Osteocyte (in vitro differentiated cells): ENCODE measurements at regions not wholly inside any gene's neighbourhood (a gene's known extent, or its start where the extent isn't known, plus 50 kb on each side); places are given as distances from the start of the nearest gene placed in this dataset.
"Not testable (repeated sequence)": the region's sequence is repeated elsewhere in the genome, so short reads cannot be mapped to it uniquely, and the experiment has no call there.

Experiments used
- DNase-seq: peaks from one replicate; pipeline ENCODE4 v3.0.0; 2021; ENCODE audit warnings: mixed read lengths; ENCODE audit not compliant: unreplicated experiment; ENCODE audit errors: extremely low spot score
- H3K27ac Mint-ChIP-seq: one replicate; pipeline ENCODE4 v1.8.0; 2021; ENCODE audit warnings: mild to moderate bottlenecking, mixed read lengths; ENCODE audit not compliant: unreplicated experiment
- H3K27me3 Mint-ChIP-seq: one replicate; pipeline ENCODE4 v1.8.0; 2021; ENCODE audit warnings: mixed read lengths; ENCODE audit not compliant: unreplicated experiment
- H3K36me3 Mint-ChIP-seq: one replicate; pipeline ENCODE4 v1.8.0; 2021; ENCODE audit warnings: mixed read lengths; ENCODE audit not compliant: unreplicated experiment
- H3K4me1 Mint-ChIP-seq: one replicate; pipeline ENCODE4 v1.8.0; 2021; ENCODE audit warnings: mixed read lengths; ENCODE audit not compliant: unreplicated experiment
- H3K4me3 Mint-ChIP-seq: one replicate; pipeline ENCODE4 v1.8.0; 2021; ENCODE audit warnings: mild to moderate bottlenecking, moderate library complexity, mixed read lengths; ENCODE audit not compliant: unreplicated experiment
- H3K9me3 Mint-ChIP-seq: one replicate; pipeline ENCODE4 v1.8.0; 2021; ENCODE audit warnings: mixed read lengths; ENCODE audit not compliant: unreplicated experiment
- CTCF ChIP-seq: fragments of 200-600 bp; sonication (generic); IDR thresholded peaks from 2 replicates; pipeline ENCODE4 v1.5.0; 2021; ENCODE audit warnings: antibody characterized with exemption, mild to moderate bottlenecking, moderate library complexity

GRCh38 chr1:118396279-118396678, 211.3 kb upstream of the SPAG17 start:
- peaks cover 2% of the 10 kb centered on the region for H3K27me3 Mint-ChIP-seq
- H3K27ac Mint-ChIP-seq: no peak overlapping the region
- TF ChIP-seq CTCF: no peak
- H3K9me3 Mint-ChIP-seq: no peaks in the 10 kb centered on the region
- DNase-seq: no peak
- no peaks in the 10 kb centered on the region for H3K4me1 Mint-ChIP-seq
- H3K4me3 Mint-ChIP-seq: no peak overlapping the region
- no peaks in the 10 kb centered on the region for H3K36me3 Mint-ChIP-seq

DNA sequence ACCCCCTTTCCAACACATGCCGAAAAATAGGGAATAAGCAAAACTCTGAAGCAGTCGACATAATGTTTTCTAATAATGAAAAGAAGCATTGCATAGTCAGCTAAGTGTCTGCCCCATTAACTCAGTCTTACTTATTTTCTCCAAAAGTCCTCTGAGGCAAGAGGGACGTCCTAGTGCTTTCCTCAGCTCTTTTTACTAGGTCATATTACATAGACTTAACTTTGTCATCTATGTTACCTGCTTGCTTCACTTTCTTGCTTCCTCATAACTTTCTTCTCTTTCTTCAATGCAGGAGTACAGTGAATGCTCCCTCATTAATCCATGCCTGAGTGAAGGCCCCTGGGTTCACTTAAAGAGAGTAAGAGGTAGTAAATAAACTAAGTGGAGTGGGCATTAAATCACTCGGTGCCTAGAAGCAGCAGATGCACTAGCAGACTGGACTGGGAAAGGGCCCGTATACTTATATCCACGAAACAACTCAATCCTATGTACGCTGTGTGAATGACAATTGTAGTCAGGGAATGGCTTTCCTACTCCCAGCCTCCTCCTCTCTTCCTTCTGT, 210.5 kb upstream of the SPAG17 start:
- Mint-ChIP-seq H3K27ac (no peak overlapping the region), H3K9me3 (no peaks in the 10 kb centered on the region), H3K27me3 (peaks cover 2% of the 10 kb centered on the region), H3K4me1 (peaks cover 3% of the 10 kb centered on the region), H3K36me3 (no peaks in the 10 kb centered on the region), H3K4me3 (no peak overlapping the region)
- DNase-seq: no peak
- no peak for TF ChIP-seq CTCF

- Mint-ChIP-seq H3K9me3 (no peaks in the 10 kb centered on the region), H3K4me3 (no peak overlapping the region), H3K4me1 (peaks cover 5% of the 10 kb centered on the region), H3K27me3 (no peaks in the 10 kb centered on the region), H3K27ac (peak overlapping the region; percentile 1), H3K36me3 (no peaks in the 10 kb centered on the region)
- DNase-seq: no peak
- TF ChIP-seq CTCF: no peak
Measured at GRCh38 chr1:118390955-118391354, 205.9 kb upstream of the SPAG17 start.

DNA sequence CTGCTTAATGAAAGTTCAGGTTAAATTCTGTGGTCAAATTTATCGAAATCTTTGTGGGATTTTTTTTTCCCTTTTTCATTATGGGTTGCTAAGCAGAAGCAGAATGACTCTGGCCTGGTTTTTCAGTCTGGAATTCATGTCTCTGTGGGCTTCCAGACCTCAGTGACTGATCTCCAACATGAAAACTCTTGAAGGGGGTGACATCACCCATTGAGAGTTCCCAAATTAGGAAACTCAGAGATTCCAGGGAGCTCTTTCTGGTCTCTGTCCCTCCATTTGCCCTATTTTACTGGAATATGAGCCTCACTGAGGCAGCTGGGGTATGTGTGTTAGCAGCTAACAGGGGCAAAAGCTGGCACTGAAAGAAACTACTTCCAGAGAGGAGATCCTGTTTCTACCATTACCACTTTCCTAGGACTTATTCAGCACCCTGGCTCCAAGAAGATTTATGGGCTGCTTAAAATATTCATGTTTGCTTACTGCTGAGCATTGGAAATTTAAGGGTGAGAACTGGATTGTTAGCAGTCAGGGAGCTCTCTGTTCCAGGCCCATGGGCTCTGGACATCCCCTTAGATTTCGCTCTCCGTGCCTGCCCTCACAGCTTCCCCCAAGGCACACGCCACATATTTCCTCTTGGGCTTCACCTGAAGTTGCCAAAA, 203.4 kb upstream of the SPAG17 start:
- no peak for DNase-seq
- no peak overlapping the region for H3K27ac Mint-ChIP-seq
- no peaks in the 10 kb centered on the region for H3K36me3 Mint-ChIP-seq
- no peak overlapping the region for H3K4me3 Mint-ChIP-seq
- H3K27me3 Mint-ChIP-seq: no peaks in the 10 kb centered on the region
- peaks cover 5% of the 10 kb centered on the region for H3K4me1 Mint-ChIP-seq
- no peak for TF ChIP-seq CTCF
- no peaks in the 10 kb centered on the region for H3K9me3 Mint-ChIP-seq

DNA sequence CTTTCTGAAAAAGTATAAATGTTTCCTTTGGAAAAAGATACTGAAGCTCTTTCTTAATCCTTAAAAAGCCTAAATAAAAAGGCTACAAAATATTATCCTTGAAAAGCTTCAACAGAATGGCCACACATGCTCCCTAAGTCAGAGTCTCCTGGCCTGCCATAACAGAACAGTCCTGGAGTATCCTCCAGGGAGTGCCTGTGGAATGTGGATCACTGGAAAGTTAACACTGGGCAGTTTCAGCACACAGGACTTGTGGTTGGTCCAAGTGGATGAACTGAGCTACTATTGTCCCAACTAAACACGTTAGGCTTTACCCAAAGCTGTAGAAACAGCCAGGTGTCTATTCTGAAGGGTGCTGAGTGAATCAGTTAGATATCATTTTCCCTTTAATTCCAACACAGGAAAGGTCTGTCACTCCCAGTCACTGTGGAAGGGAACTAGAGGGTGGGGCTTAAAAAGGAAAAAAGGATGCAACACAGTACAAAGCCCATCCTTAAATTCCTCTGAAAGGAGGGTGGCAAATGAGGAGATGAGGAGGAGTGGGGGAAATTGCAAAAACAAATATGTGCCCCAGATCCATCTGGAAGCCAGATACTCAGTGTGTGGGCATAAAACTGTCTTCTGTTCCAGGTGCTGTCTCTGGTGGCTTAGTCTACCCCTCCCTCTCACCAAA, 196.3 kb upstream of the SPAG17 start:
- no peak overlapping the region for H3K4me3 Mint-ChIP-seq
- no peak for DNase-seq
- H3K27ac Mint-ChIP-seq: no peak overlapping the region
- no peak for TF ChIP-seq CTCF
- peaks cover 8% of the 10 kb centered on the region for H3K4me1 Mint-ChIP-seq
- H3K9me3 Mint-ChIP-seq: peaks cover 5% of the 10 kb centered on the region
- H3K36me3 Mint-ChIP-seq: no peaks in the 10 kb centered on the region
- no peaks in the 10 kb centered on the region for H3K27me3 Mint-ChIP-seq

GRCh38 chr1:118377183-118377582, 192.2 kb upstream of the SPAG17 start:
- H3K4me1 Mint-ChIP-seq, H3K4me3 Mint-ChIP-seq, H3K27me3 Mint-ChIP-seq, DNase-seq, H3K27ac Mint-ChIP-seq, H3K36me3 Mint-ChIP-seq: not testable (repeated sequence)
- H3K9me3 Mint-ChIP-seq: peaks cover 32% of the 10 kb centered on the region
